CD4-positive, alpha-beta memory T cell (primary cell): ENCODE measurements at regions not wholly inside any gene's neighbourhood (a gene's known extent, or its start where the extent isn't known, plus 50 kb on each side); places are given as distances from the start of the nearest gene placed in this dataset.

Experiments
- CTCF ChIA-PET: fragments of 350-600 bp; sonication (Branson Sonifier 250); formaldehyde crosslinking; loops from one replicate; lab custom pipeline; 2021; ENCODE audit warnings: inconsistent platforms; ENCODE audit not compliant: partially characterized antibody; lab: Charles Lee
- POLR2A ChIA-PET: fragments of 350-600 bp; sonication (Branson Sonifier 250); formaldehyde crosslinking; loops from one replicate; lab custom pipeline; 2021; ENCODE audit not compliant: partially characterized antibody; lab: Charles Lee
- DNase-seq, 5 donors: peaks; one replicate each; pipeline versions ENCODE4 v3.0.0 to v3.0.0-alpha.2; 2020 to 2022; ENCODE audit warnings: mixed read lengths in 1 of 5
- H3K27ac ChIP-seq: one replicate; pipeline ENCODE4 v1.7.0; 2013; ENCODE audit warnings: low read depth, low read length
- H3K27me3 ChIP-seq: 2 replicates; pipeline ENCODE4 v1.7.0; 2013; ENCODE audit warnings: mild to moderate bottlenecking, low read length, moderate library complexity; ENCODE audit not compliant: insufficient read depth
- H3K36me3 ChIP-seq: 2 replicates; pipeline ENCODE4 v1.7.0; 2013; ENCODE audit warnings: mild to moderate bottlenecking, low read length, moderate library complexity; ENCODE audit not compliant: insufficient read depth
- H3K4me1 ChIP-seq: 2 replicates; pipeline ENCODE4 v1.7.0; 2013; ENCODE audit warnings: mild to moderate bottlenecking, low read length, moderate library complexity; ENCODE audit not compliant: insufficient read depth
- H3K4me3 ChIP-seq, 2 donors: one replicate each; pipeline ENCODE4 v1.7.0; 2013; ENCODE audit warnings: low read length in 2 of 2, mild to moderate bottlenecking in 1 of 2
- H3K9me3 ChIP-seq, 2 donors: one replicate each; pipeline ENCODE4 v1.7.0; 2013; ENCODE audit warnings: low read length in 2 of 2, control low read depth in 1 of 2; ENCODE audit not compliant: control insufficient read depth in 1 of 2
- H3K27ac Mint-ChIP-seq, 7 donors: one replicate each; pipeline ENCODE4 v1.8.0; 2020 to 2021; ENCODE audit warnings: mixed read lengths in 7 of 7, mild to moderate bottlenecking in 6 of 7, inconsistent platforms in 3 of 7, moderate library complexity in 3 of 7
- H3K27me3 Mint-ChIP-seq, 2 donors: one replicate each; pipeline ENCODE4 v1.8.0; 2020 to 2021; ENCODE audit warnings: mixed read lengths in 2 of 2
- H3K36me3 Mint-ChIP-seq, 2 donors: one replicate each; pipeline ENCODE4 v1.8.0; 2020 to 2021; ENCODE audit warnings: mixed read lengths in 2 of 2, inconsistent platforms in 1 of 2, mild to moderate bottlenecking in 1 of 2
- H3K4me1 Mint-ChIP-seq, 4 donors: one replicate each; pipeline ENCODE4 v1.8.0; 2020 to 2021; ENCODE audit warnings: mixed read lengths in 4 of 4, mild to moderate bottlenecking in 1 of 4
- H3K4me3 Mint-ChIP-seq, 8 donors: one replicate each; pipeline ENCODE4 v1.8.0; 2020 to 2021; ENCODE audit warnings: mixed read lengths in 8 of 8, mild to moderate bottlenecking in 7 of 8, moderate library complexity in 6 of 8, inconsistent platforms in 3 of 8
- H3K9me3 Mint-ChIP-seq, 8 donors: one replicate each; pipeline ENCODE4 v1.8.0; 2020 to 2021; ENCODE audit warnings: mixed read lengths in 8 of 8, mild to moderate bottlenecking in 5 of 8, inconsistent platforms in 3 of 8, moderate library complexity in 1 of 8
- intact Hi-C: fragments of 100-400 bp; cut with micrococcal nuclease; formaldehyde crosslinking; loops from one replicate; pipeline ENCODE4 v1.15.1; 2023

DNA sequence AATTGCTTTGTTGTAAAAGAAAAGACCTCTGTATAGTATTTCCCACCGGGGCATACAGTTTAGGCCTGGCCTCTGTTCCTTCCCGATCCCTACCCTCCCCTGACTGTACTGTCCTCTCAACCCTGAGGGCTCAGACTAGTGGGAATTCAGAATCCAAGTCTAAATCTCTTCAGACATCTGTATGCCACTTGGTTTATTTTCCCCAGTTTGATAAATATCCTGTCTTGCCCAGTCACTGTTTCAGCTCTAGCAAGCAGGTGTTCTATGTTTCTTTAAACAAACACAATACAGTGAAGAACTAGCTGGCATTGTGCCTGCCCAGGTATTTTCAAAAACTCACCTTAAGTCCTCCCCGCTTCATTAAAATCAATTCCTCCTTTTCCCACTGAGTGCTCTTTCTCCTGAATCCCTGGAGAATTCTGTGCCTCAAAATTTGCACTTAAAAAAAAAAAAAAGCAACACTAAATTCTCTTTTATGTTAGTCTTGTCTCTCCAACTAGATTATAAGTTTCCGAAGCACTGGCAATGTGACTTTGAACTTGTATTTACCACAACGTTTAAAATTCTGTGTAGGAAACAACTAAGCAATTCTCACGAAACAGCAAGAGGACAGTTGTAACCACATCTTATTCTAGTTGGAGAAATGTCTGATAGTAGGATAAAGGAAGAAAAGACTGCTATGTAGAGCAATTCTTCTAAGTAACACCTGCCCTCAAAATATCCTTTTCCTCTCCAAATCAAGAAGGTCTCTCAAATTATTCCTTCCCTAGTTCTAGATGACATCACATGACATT is 112.0 kb upstream of the CARMIL1 start:
- Histone ChIP-seq H3K36me3 (no peaks in the 10 kb centered on the region), H3K27ac (no peak overlapping the region), H3K9me3 (no peaks in the 10 kb centered on the region), H3K4me1 (no peaks in the 10 kb centered on the region), H3K4me3 (no peak overlapping the region), H3K27me3 (no peaks in the 10 kb centered on the region)
- DNase-seq, result no peak
- H3K36me3 Mint-ChIP-seq, result no peaks in the 10 kb centered on the region
- intact Hi-C loops, result no loop called here
- H3K9me3 Mint-ChIP-seq, result peaks cover 0 to 6% (median 0%) of the 10 kb centered on the region in 8 donors
- ChIA-PET POLR2A (no interaction called here), CTCF (no interaction called here)
- no peak overlapping the region for H3K4me3 Mint-ChIP-seq
- peaks cover 0 to 2% of the 10 kb centered on the region in 2 donors for H3K27me3 Mint-ChIP-seq
- H3K4me1 Mint-ChIP-seq, result peaks cover 0 to 8% (median 3%) of the 10 kb centered on the region in 4 donors
- H3K27ac Mint-ChIP-seq, result peak overlapping the region in 1 of 7 donors; percentile 70

DNA sequence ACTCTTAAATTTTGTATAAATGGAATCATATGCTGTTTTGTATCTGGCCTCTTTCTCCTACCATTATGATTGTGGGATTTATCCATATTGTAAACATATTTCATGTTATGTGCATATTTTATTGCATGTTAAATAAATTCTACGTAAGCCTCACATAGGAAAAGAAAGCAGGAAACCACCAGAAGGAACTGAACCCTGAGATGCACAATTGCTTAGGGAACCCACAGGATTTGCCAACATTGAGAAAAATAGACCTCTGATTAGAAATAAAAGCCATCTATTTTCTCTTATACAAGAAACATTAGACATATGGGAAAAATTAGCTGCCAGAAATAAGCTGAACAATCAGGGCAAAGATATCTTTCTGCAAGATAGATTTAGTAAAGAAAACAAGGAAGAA is 111.2 kb upstream of the CARMIL1 start:
- H3K27ac ChIP-seq, result no peak overlapping the region
- no peaks in the 10 kb centered on the region for H3K9me3 ChIP-seq
- Mint-ChIP-seq H3K27me3 (peaks cover 0 to 4% of the 10 kb centered on the region in 2 donors), H3K27ac (no peak overlapping the region), H3K4me3 (no peak overlapping the region), H3K4me1 (peaks cover 0 to 8% (median 3%) of the 10 kb centered on the region in 4 donors), H3K9me3 (peaks cover 0 to 6% (median 0%) of the 10 kb centered on the region in 8 donors), H3K36me3 (no peaks in the 10 kb centered on the region)
- H3K36me3 ChIP-seq, result no peaks in the 10 kb centered on the region
- POLR2A ChIA-PET, result no interaction called here
- H3K4me1 ChIP-seq, result no peaks in the 10 kb centered on the region
- H3K4me3 ChIP-seq, result no peak overlapping the region
- intact Hi-C loops, result no loop called here
- CTCF ChIA-PET, result no interaction called here
- DNase-seq, result no peak
- no peaks in the 10 kb centered on the region for H3K27me3 ChIP-seq

DNA sequence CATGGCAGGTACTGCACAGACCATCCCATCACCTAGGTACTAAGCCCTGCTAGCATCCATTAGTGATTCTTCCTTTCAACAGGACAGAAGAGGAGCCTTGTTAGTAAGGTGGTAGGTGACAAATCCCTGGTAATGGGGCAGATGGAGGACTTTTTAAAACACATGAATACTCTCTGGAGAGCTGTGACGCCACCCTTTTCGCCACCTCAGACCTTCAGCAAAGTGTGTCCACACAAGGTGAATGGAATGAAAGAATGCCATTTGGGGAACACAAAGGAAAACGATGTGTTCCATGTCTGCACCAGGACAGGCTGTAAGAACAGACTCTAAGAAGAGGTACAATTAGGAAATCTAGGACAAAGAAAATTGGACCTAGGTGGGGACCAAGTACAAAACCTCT is 110.5 kb upstream of the CARMIL1 start:
- peak overlapping the region in 2 of 8 donors; percentile 22 to 40 for H3K4me3 Mint-ChIP-seq
- no peak for DNase-seq
- no peak overlapping the region for H3K27ac Mint-ChIP-seq
- Histone ChIP-seq H3K27me3 (no peaks in the 10 kb centered on the region), H3K9me3 (no peaks in the 10 kb centered on the region), H3K4me3 (no peak overlapping the region), H3K4me1 (no peaks in the 10 kb centered on the region), H3K27ac (no peak overlapping the region), H3K36me3 (no peaks in the 10 kb centered on the region)
- H3K36me3 Mint-ChIP-seq, result no peaks in the 10 kb centered on the region
- intact Hi-C loops, result no loop called here
- ChIA-PET CTCF (no interaction called here), POLR2A (no interaction called here)
- peaks cover 0 to 4% of the 10 kb centered on the region in 2 donors for H3K27me3 Mint-ChIP-seq
- H3K9me3 Mint-ChIP-seq, result peaks cover 0 to 6% (median 0%) of the 10 kb centered on the region in 8 donors
- peaks cover 0 to 8% (median 3%) of the 10 kb centered on the region in 4 donors for H3K4me1 Mint-ChIP-seq

DNA sequence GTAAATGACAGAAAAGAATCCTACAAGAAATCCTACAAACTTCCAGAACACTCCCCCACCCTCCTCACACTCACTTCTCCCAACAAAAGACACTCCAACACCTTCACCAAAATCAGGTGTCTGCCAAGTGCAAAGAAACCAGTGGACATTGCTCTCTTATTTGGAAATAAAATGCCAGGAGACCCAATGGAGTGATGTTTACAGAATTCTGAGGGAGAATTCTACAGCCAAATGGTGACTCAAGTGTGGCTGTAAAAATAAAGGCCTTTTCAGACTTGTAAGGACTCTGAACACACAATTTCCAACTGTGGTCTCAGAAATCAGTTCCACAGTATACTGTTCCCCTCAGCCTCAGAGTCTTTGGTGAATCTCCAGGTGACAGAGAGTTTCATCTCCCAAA is 109.6 kb upstream of the CARMIL1 start:
- no peak overlapping the region for H3K27ac Mint-ChIP-seq
- CTCF ChIA-PET, result no interaction called here
- no peaks in the 10 kb centered on the region for H3K36me3 Mint-ChIP-seq
- POLR2A ChIA-PET, result interaction anchor here (1.0 kb wide), 1 partner anchor 31 kb away, joined by 3 read pairs; no protein-coding TSS in a partner anchor
- no peaks in the 10 kb centered on the region for H3K4me1 ChIP-seq
- intact Hi-C loops, result no loop called here
- H3K9me3 ChIP-seq, result no peaks in the 10 kb centered on the region
- H3K36me3 ChIP-seq, result no peaks in the 10 kb centered on the region
- no peak overlapping the region for H3K4me3 Mint-ChIP-seq
- H3K27ac ChIP-seq, result no peak overlapping the region
- no peak for DNase-seq
- H3K9me3 Mint-ChIP-seq, result peaks cover 0 to 2% (median 0%) of the 10 kb centered on the region in 8 donors
- no peak overlapping the region for H3K4me3 ChIP-seq
- peaks cover 0 to 4% of the 10 kb centered on the region in 2 donors for H3K27me3 Mint-ChIP-seq
- H3K27me3 ChIP-seq, result no peaks in the 10 kb centered on the region
- H3K4me1 Mint-ChIP-seq, result peaks cover 0 to 6% (median 3%) of the 10 kb centered on the region in 4 donors

DNA sequence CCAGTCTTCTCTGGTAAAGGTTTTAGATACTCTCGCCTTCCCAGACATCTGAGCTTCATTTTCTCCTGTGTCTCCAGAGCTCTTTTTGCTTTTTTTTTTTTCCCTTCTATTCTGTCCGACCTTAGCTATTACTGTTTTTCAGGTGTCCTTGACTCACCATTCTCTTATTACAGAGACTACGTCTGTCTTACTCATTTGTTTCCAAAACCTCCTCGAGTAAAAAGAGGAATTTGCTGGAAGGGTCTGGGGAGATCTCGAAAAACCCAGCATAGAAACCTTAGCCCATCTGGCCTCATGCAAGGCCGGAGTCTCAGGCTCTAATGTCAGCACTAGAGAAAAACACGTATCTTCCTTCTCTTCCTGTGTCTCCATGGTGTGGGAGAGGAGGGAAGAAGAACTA is 109.2 kb upstream of the CARMIL1 start:
- H3K9me3 Mint-ChIP-seq, result no peaks in the 10 kb centered on the region
- peaks cover 0 to 6% (median 3%) of the 10 kb centered on the region in 4 donors for H3K4me1 Mint-ChIP-seq
- Histone ChIP-seq H3K27ac (no peak overlapping the region), H3K9me3 (no peaks in the 10 kb centered on the region), H3K4me1 (no peaks in the 10 kb centered on the region), H3K4me3 (no peak overlapping the region), H3K36me3 (no peaks in the 10 kb centered on the region), H3K27me3 (no peaks in the 10 kb centered on the region)
- CTCF ChIA-PET, result no interaction called here
- H3K27ac Mint-ChIP-seq, result no peak overlapping the region
- POLR2A ChIA-PET, result interaction anchor here (1.0 kb wide), 1 partner anchor 32 kb away, joined by 3 read pairs; no protein-coding TSS in a partner anchor
- no peak overlapping the region for H3K4me3 Mint-ChIP-seq
- intact Hi-C loops, result no loop called here
- H3K36me3 Mint-ChIP-seq, result no peaks in the 10 kb centered on the region
- no peak for DNase-seq
- H3K27me3 Mint-ChIP-seq, result peaks cover 0 to 4% of the 10 kb centered on the region in 2 donors

DNA sequence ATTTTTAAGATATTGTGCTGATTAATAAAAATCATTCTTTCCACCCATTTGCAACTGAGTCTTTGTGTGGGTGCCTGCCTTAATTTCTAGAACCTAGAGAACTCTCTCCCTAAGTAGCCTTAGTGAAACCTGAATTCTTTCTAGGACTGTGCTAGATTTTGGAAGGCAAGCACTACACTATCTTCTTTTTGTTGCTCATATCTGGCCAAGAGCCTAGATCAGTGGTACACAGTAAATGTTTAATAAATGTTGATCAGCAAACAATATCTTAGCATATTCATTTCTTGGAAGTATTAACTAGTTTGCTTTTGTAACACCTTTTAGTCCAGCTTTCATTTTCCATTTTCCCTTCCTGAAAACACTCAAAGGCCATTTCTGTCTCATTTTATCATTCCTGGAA is 108.5 kb upstream of the CARMIL1 start:
- Histone ChIP-seq H3K36me3 (no peaks in the 10 kb centered on the region), H3K9me3 (no peaks in the 10 kb centered on the region), H3K4me1 (no peaks in the 10 kb centered on the region), H3K27ac (no peak overlapping the region), H3K27me3 (no peaks in the 10 kb centered on the region), H3K4me3 (no peak overlapping the region)
- CTCF ChIA-PET, result no interaction called here
- no peaks in the 10 kb centered on the region for H3K36me3 Mint-ChIP-seq
- no peak for DNase-seq
- peaks cover 0 to 4% of the 10 kb centered on the region in 2 donors for H3K27me3 Mint-ChIP-seq
- no peak overlapping the region for H3K4me3 Mint-ChIP-seq
- intact Hi-C loops, result no loop called here
- no peak overlapping the region for H3K27ac Mint-ChIP-seq
- POLR2A ChIA-PET, result no interaction called here
- H3K9me3 Mint-ChIP-seq, result no peaks in the 10 kb centered on the region
- H3K4me1 Mint-ChIP-seq, result peaks cover 0 to 6% (median 3%) of the 10 kb centered on the region in 4 donors

DNA sequence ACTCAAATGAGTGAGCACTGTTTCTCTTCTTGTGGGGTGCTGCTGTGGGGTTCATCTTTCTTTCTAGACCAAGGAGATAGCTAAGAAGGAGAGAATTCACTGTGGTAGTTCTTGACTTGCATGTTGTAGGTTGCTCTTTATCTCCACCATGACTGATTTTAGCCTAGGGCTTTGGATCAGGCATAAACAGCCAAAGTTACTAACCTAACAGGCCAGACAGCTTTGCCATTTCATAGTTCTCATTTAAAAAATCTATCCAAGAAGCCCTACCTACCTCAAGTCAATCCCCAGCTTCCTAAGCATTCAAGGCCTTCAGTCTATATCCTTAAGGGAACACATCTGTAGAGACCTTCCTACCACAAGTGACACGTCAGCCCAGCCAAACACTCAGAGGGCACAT is 107.9 kb upstream of the CARMIL1 start:
- no peaks in the 10 kb centered on the region for H3K4me1 ChIP-seq
- no peaks in the 10 kb centered on the region for H3K9me3 ChIP-seq
- peaks cover 0 to 2% of the 10 kb centered on the region in 2 donors for H3K27me3 Mint-ChIP-seq
- intact Hi-C loops, result no loop called here
- no peak overlapping the region for H3K4me3 Mint-ChIP-seq
- no peaks in the 10 kb centered on the region for H3K36me3 Mint-ChIP-seq
- H3K27ac ChIP-seq, result no peak overlapping the region
- no peak for DNase-seq
- no peak overlapping the region for H3K27ac Mint-ChIP-seq
- no peaks in the 10 kb centered on the region for H3K9me3 Mint-ChIP-seq
- CTCF ChIA-PET, result no interaction called here
- POLR2A ChIA-PET, result no interaction called here
- no peaks in the 10 kb centered on the region for H3K27me3 ChIP-seq
- peaks cover 0 to 4% (median 2%) of the 10 kb centered on the region in 4 donors for H3K4me1 Mint-ChIP-seq
- no peak overlapping the region for H3K4me3 ChIP-seq
- H3K36me3 ChIP-seq, result no peaks in the 10 kb centered on the region
